ENCODE measurements at regions not wholly inside any gene's neighbourhood (a gene's known extent, or its start where the extent isn't known, plus 50 kb on each side); places are given as distances from the start of the nearest gene placed in this dataset.

DNA sequence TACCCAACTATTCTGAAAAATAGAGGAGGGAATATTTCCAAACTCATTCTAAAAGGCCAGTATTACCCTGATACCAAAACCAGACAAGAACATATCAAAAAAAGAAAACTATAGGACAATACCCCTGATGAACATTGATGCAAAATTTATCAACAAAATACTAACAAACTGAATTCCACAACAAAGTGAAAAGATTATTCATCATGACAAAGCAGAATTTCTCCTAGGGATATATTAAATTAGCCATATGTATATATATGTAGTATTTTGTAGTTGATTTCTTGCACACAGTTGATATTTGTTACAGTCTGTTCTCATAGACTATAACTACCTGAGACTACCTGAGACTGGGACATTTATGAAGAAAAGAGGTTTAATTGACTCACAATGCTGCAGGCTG, 495.0 kb upstream of the SPRY2 start:
- no peaks in the 10 kb centered on the region for H3K4me1 ChIP-seq
- no peaks in the 10 kb centered on the region for H3K9me3 ChIP-seq
- no peak for TF ChIP-seq POLR2A (IDR thresholded peaks at IDR 0.05)
- TF ChIP-seq, protein P1, sequence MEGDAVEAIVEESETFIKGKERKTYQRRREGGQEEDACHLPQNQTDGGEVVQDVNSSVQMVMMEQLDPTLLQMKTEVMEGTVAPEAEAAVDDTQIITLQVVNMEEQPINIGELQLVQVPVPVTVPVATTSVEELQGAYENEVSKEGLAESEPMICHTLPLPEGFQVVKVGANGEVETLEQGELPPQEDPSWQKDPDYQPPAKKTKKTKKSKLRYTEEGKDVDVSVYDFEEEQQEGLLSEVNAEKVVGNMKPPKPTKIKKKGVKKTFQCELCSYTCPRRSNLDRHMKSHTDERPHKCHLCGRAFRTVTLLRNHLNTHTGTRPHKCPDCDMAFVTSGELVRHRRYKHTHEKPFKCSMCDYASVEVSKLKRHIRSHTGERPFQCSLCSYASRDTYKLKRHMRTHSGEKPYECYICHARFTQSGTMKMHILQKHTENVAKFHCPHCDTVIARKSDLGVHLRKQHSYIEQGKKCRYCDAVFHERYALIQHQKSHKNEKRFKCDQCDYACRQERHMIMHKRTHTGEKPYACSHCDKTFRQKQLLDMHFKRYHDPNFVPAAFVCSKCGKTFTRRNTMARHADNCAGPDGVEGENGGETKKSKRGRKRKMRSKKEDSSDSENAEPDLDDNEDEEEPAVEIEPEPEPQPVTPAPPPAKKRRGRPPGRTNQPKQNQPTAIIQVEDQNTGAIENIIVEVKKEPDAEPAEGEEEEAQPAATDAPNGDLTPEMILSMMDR (IDR thresholded peaks at IDR 0.05) = no peak
- no peaks in the 10 kb centered on the region for H3K36me3 ChIP-seq
- no peak overlapping the region for H3K27ac ChIP-seq
- intact Hi-C loops (cut with DNase I) = no loop called here
- no peaks in the 10 kb centered on the region for H3K27me3 ChIP-seq
- no peak for DNase-seq
- no peak overlapping the region for H3K4me3 ChIP-seq (replicated peaks in 1 of 3)

GRCh38 chr13:80830431-80830830, 489.5 kb upstream of the SPRY2 start:
- Histone ChIP-seq H3K4me1 (no peaks in the 10 kb centered on the region), H3K36me3 (no peaks in the 10 kb centered on the region), H3K9me3 (no peaks in the 10 kb centered on the region), H3K27ac (no peak overlapping the region), H3K27me3 (no peaks in the 10 kb centered on the region), H3K4me3 (replicated peaks in 1 of 3) (no peak overlapping the region)
- TF ChIP-seq POLR2A (IDR thresholded peaks at IDR 0.05) = no peak
- TF ChIP-seq, protein P1 (IDR thresholded peaks at IDR 0.05) = no peak
- no peak for DNase-seq
- intact Hi-C loops (cut with DNase I) = no loop called here

DNA sequence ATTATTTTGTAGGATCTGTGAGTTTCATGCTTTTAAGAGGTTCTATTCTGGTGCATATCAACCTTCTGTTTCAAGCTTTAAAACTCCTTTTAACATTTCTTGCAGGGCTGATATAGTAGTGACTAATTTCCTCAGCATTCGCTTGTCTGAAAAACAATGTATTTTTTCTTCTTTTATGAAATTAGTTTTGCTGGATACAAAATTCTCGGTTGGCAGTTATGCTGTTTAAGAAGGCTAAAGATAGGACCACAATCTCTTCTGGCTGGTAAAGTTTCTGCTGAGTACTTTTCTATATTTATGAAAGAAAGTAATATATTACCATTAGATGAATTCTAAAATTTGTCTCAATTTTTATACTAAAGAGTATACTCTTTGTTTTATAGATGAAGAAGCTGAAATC, 487.8 kb upstream of the SPRY2 start:
- no peaks in the 10 kb centered on the region for H3K9me3 ChIP-seq
- no peaks in the 10 kb centered on the region for H3K36me3 ChIP-seq
- no peak overlapping the region for H3K27ac ChIP-seq
- 96 to 98% methylated on average over 2 of the region's 2 CpGs for WGBS, 2 donors
- H3K4me1 ChIP-seq = no peaks in the 10 kb centered on the region
- no peaks in the 10 kb centered on the region for H3K27me3 ChIP-seq
- intact Hi-C loops (cut with DNase I) = no loop called here
- no peak overlapping the region for H3K4me3 ChIP-seq (replicated peaks in 1 of 3)
- no peak for DNase-seq
- no peak for TF ChIP-seq POLR2A (IDR thresholded peaks at IDR 0.05)
- TF ChIP-seq, protein P1 (IDR thresholded peaks at IDR 0.05) = no peak

GRCh38 chr13:80825276-80825675, 484.4 kb upstream of the SPRY2 start:
- Histone ChIP-seq H3K27ac (no peak overlapping the region), H3K27me3 (no peaks in the 10 kb centered on the region), H3K4me1 (no peaks in the 10 kb centered on the region), H3K4me3 (replicated peaks in 1 of 3) (no peak overlapping the region), H3K36me3 (no peaks in the 10 kb centered on the region), H3K9me3 (no peaks in the 10 kb centered on the region)
- intact Hi-C loops (cut with DNase I) = no loop called here
- TF ChIP-seq POLR2A (IDR thresholded peaks at IDR 0.05) = no peak
- TF ChIP-seq, protein P1 (IDR thresholded peaks at IDR 0.05) = no peak
- DNase-seq = no peak
- WGBS, 2 donors = 93 to 94% methylated on average over 1 of the region's 1 CpG

DNA sequence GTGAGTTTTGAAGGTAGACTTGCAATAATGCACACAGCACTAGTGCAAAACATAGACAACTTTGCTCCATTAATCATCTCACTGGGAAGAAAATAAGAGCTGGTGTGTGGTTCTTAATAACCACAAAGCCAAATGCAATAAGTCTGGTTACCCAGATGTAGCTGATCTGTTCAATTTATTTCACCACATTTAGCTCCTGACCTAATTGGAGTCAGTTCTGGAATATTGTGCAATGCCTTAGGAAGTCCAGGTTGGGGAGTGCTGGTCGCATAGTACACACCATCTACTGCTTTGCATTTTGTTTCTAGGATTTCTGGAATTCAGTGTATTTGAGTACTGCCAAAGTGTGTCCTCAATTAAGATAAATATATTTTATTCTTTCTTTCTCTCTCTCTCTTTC, 483.3 kb upstream of the SPRY2 start:
- intact Hi-C loops (cut with DNase I) = no loop called here
- Histone ChIP-seq H3K27ac (no peak overlapping the region), H3K4me1 (no peaks in the 10 kb centered on the region), H3K4me3 (replicated peaks in 1 of 3) (no peak overlapping the region), H3K9me3 (no peaks in the 10 kb centered on the region), H3K27me3 (no peaks in the 10 kb centered on the region), H3K36me3 (no peaks in the 10 kb centered on the region)
- no peak for TF ChIP-seq POLR2A (IDR thresholded peaks at IDR 0.05)
- TF ChIP-seq, protein P1 (IDR thresholded peaks at IDR 0.05) = no peak
- no peak for DNase-seq
- 54 to 68% methylated on average over 1 of the region's 1 CpG for WGBS, 2 donors
